Kasumi-1 (cell line): ENCODE measurements at regions not wholly inside any gene's neighbourhood (a gene's known extent, or its start where the extent isn't known, plus 50 kb on each side); places are given as distances from the start of the nearest gene placed in this dataset.
"Not testable (repeated sequence)": the region's sequence is repeated elsewhere in the genome, so short reads cannot be mapped to it uniquely, and the experiment has no call there.

Experiments
- DNase-seq, 2 experiments: peaks; one replicate each; lab custom pipeline; 2025; lab: John Stamatoyannopoulos, UW

- not testable (repeated sequence) for DNase-seq
Observed at GRCh38 chr15:31681529-31682259, 348.6 kb upstream of the CHRNA7 start.

- not testable (repeated sequence) for DNase-seq
Observed at GRCh38 chr15:31687088-31687487, 343.2 kb upstream of the CHRNA7 start.

- not testable (repeated sequence) for DNase-seq
Observed at GRCh38 chr15:31696509-31696908, 333.8 kb upstream of the CHRNA7 start.

- DNase-seq, result not testable (repeated sequence)
Observed at GRCh38 chr15:31705076-31705678, 325.1 kb upstream of the CHRNA7 start.

- DNase-seq, result not testable (repeated sequence)
Observed at GRCh38 chr15:31707944-31708702, 322.2 kb upstream of the CHRNA7 start.

GRCh38 chr15:31708703-31709327, 321.5 kb upstream of the CHRNA7 start:
- not testable (repeated sequence) for DNase-seq

- DNase-seq, result not testable (repeated sequence)
Observed at GRCh38 chr15:31709479-31709878, 320.8 kb upstream of the CHRNA7 start.

- DNase-seq, result not testable (repeated sequence)
Observed at GRCh38 chr15:31710806-31711205, 319.5 kb upstream of the CHRNA7 start.

GRCh38 chr15:31715208-31715607, 315.1 kb upstream of the CHRNA7 start:
- not testable (repeated sequence) for DNase-seq

- not testable (repeated sequence) for DNase-seq
Observed at GRCh38 chr15:31718625-31719024, 311.7 kb upstream of the CHRNA7 start.

- not testable (repeated sequence) for DNase-seq
Observed at GRCh38 chr15:31719396-31720022, 310.8 kb upstream of the CHRNA7 start.

GRCh38 chr15:31723019-31723418, 307.3 kb upstream of the CHRNA7 start:
- not testable (repeated sequence) for DNase-seq

GRCh38 chr15:31724903-31725302, 305.4 kb upstream of the CHRNA7 start:
- not testable (repeated sequence) for DNase-seq

- DNase-seq, result not testable (repeated sequence)
Observed at GRCh38 chr15:31725619-31726018, 304.7 kb upstream of the CHRNA7 start.

- DNase-seq, result no peak
Observed at GRCh38 chr15:31727612-31728011, 302.7 kb upstream of the CHRNA7 start.

- no peak for DNase-seq
Observed at GRCh38 chr15:31732726-31733125, 297.6 kb upstream of the CHRNA7 start.

- DNase-seq, result no peak
Observed at GRCh38 chr15:31733424-31733823, 296.9 kb upstream of the CHRNA7 start.

GRCh38 chr15:31740203-31740602, 290.1 kb upstream of the CHRNA7 start:
- DNase-seq, result no peak

- DNase-seq, result no peak
Observed at GRCh38 chr15:31745841-31746240, 284.5 kb upstream of the CHRNA7 start.

GRCh38 chr15:31752065-31752762, 278.1 kb upstream of the CHRNA7 start:
- DNase-seq, result no peak

GRCh38 chr15:31752905-31753304, 277.4 kb upstream of the CHRNA7 start:
- DNase-seq, result no peak
